Neural cell (in vitro differentiated cells): ENCODE measurements at regions not wholly inside any gene's neighbourhood (a gene's known extent, or its start where the extent isn't known, plus 50 kb on each side); places are given as distances from the start of the nearest gene placed in this dataset.

Experiments used
- H2AFZ ChIP-seq: fragments of 200-600, 300-800 bp; sonication (generic), shearing (Covaris generic); 2 replicates; pipeline ENCODE4 v1.6.0; 2014; ENCODE audit warnings: low read depth, mild to moderate bottlenecking, antibody characterized with exemption, low read length, moderate library complexity
- H3F3A ChIP-seq: fragments of 200-600 bp; shearing (Covaris generic); 2 replicates; pipeline ENCODE4 v1.6.1; 2016; ENCODE audit warnings: mild to moderate bottlenecking, moderate library complexity, mixed read lengths, antibody characterized with exemption, low read length; ENCODE audit not compliant: insufficient read depth, poor library complexity, severe bottlenecking
- H3K27ac ChIP-seq: fragments of 200-600, 300-800 bp; sonication (generic), shearing (Covaris generic); 2 replicates; pipeline ENCODE4 v1.5.1; 2014; ENCODE audit warnings: mild to moderate bottlenecking, low read length, moderate library complexity
- H3K27me3 ChIP-seq: fragments of 300-800, 200-600 bp; sonication (generic), shearing (Covaris generic); 2 replicates; pipeline ENCODE4 v1.6.0; 2014; ENCODE audit warnings: mild to moderate bottlenecking, low read depth, low read length, moderate library complexity; ENCODE audit not compliant: insufficient read depth
- H3K36me3 ChIP-seq: fragments of 300-800, 200-600 bp; sonication (generic), shearing (Covaris generic); 2 replicates; pipeline ENCODE4 v1.5.1; 2014; ENCODE audit warnings: mild to moderate bottlenecking, antibody characterized with exemption, low read length, moderate library complexity; ENCODE audit not compliant: insufficient read depth
- H3K4me2 ChIP-seq: fragments of 300-800, 200-600 bp; sonication (generic), shearing (Covaris generic); 2 replicates; pipeline ENCODE4 v1.6.0; 2014; ENCODE audit warnings: mild to moderate bottlenecking, low read length
- H3K4me3 ChIP-seq: fragments of 300-800, 200-600 bp; sonication (generic), shearing (Covaris generic); 2 replicates; pipeline ENCODE4 v1.5.1; 2014; ENCODE audit warnings: mild to moderate bottlenecking, low read length, moderate library complexity
- H3K79me2 ChIP-seq: fragments of 200-600 bp; shearing (Covaris generic); replicated peaks from 2 replicates; pipeline ENCODE4 v1.6.0; 2014; ENCODE audit warnings: mild to moderate bottlenecking, low read length, moderate library complexity; ENCODE audit not compliant: insufficient read depth
- H3K9ac ChIP-seq: fragments of 300-800, 200-600 bp; sonication (generic), shearing (Covaris generic); 2 replicates; pipeline ENCODE4 v1.6.1; 2016; ENCODE audit warnings: mild to moderate bottlenecking, low read length, mixed read lengths
- H3K9me2 ChIP-seq: fragments of 200-600 bp; shearing (Covaris generic); 2 replicates; pipeline ENCODE4 v1.6.1; 2016; ENCODE audit warnings: mild to moderate bottlenecking, low read length, mixed read lengths; ENCODE audit not compliant: insufficient read depth
- H3K9me3 ChIP-seq: fragments of 200-600, 300-800 bp; sonication (generic), shearing (Covaris generic); 2 replicates; pipeline ENCODE4 v1.6.1; 2016; ENCODE audit warnings: mild to moderate bottlenecking, mixed run types, low read length, moderate library complexity, mixed read lengths
- H4K20me1 ChIP-seq: fragments of 200-600 bp; shearing (Covaris generic); 2 replicates; pipeline ENCODE4 v1.6.1; 2016; ENCODE audit warnings: mild to moderate bottlenecking, mixed run types; ENCODE audit not compliant: insufficient read depth
- EP300 ChIP-seq: fragments of 450-650 bp; conservative IDR thresholded peaks from 2 replicates; pipeline ENCODE4 v1.6.1; 2014; ENCODE audit warnings: antibody characterized with exemption, mild to moderate bottlenecking, moderate library complexity; ENCODE audit not compliant: poor library complexity, severe bottlenecking
- EZH2 ChIP-seq: fragments of 200-600, 300-800 bp; shearing (Covaris generic), sonication (generic); IDR thresholded peaks from 2 replicates; pipeline ENCODE4 v1.6.1; 2014; ENCODE audit warnings: antibody characterized with exemption, low read length, borderline replicate concordance, mild to moderate bottlenecking; ENCODE audit not compliant: insufficient read depth, poor library complexity, severe bottlenecking
- MXI1 ChIP-seq: fragments of 450-650 bp; conservative IDR thresholded peaks from 2 replicates; pipeline ENCODE4 v1.6.1; 2014; ENCODE audit warnings: antibody characterized with exemption, mild to moderate bottlenecking; ENCODE audit not compliant: poor library complexity, severe bottlenecking
- POLR2AphosphoS5 ChIP-seq: IDR thresholded peaks from 2 replicates; pipeline ENCODE4 v1.6.1; 2012
- RAD21 ChIP-seq: fragments of 450-650 bp; conservative IDR thresholded peaks from 2 replicates; pipeline ENCODE4 v1.6.1; 2014; ENCODE audit warnings: antibody characterized with exemption, mild to moderate bottlenecking, moderate library complexity
- REST ChIP-seq: IDR thresholded peaks from 2 replicates; pipeline ENCODE4 v1.6.1; 2012; ENCODE audit warnings: borderline replicate concordance
- SMC3 ChIP-seq: fragments of 450-650 bp; conservative IDR thresholded peaks from 2 replicates; pipeline ENCODE4 v1.6.1; 2014; ENCODE audit warnings: antibody characterized with exemption, mild to moderate bottlenecking, moderate library complexity; ENCODE audit not compliant: poor library complexity
- TAF1 ChIP-seq: IDR thresholded peaks from 2 replicates; pipeline ENCODE4 v1.6.1; 2012; ENCODE audit warnings: low read depth
- TF ChIP-seq, protein P1 (sequence below): fragments of 450-650 bp; IDR thresholded peaks from 2 replicates; pipeline ENCODE4 v1.5.1; 2014; ENCODE audit warnings: antibody characterized with exemption, mild to moderate bottlenecking, moderate library complexity; ENCODE audit not compliant: poor library complexity, severe bottlenecking

- Histone ChIP-seq H3K9me3 (no peaks in the 10 kb centered on the region), H3K27me3 (no peaks in the 10 kb centered on the region), H3K27ac (no peak overlapping the region), H4K20me1 (no peaks in the 10 kb centered on the region), H3K4me2 (no peak overlapping the region), H3K36me3 (no peaks in the 10 kb centered on the region), H3K4me3 (no peak overlapping the region), H2AFZ (no peak overlapping the region), H3F3A (no peaks in the 10 kb centered on the region), H3K79me2 (no peaks in the 10 kb centered on the region), H3K9ac (no peak overlapping the region), H3K9me2 (no peaks in the 10 kb centered on the region)
- TF ChIP-seq EZH2 (no peak), EP300 (no peak), MXI1 (no peak), RAD21 (no peak), SMC3 (no peak), REST (no peak), POLR2AphosphoS5 (no peak)
- TF ChIP-seq, protein P1, sequence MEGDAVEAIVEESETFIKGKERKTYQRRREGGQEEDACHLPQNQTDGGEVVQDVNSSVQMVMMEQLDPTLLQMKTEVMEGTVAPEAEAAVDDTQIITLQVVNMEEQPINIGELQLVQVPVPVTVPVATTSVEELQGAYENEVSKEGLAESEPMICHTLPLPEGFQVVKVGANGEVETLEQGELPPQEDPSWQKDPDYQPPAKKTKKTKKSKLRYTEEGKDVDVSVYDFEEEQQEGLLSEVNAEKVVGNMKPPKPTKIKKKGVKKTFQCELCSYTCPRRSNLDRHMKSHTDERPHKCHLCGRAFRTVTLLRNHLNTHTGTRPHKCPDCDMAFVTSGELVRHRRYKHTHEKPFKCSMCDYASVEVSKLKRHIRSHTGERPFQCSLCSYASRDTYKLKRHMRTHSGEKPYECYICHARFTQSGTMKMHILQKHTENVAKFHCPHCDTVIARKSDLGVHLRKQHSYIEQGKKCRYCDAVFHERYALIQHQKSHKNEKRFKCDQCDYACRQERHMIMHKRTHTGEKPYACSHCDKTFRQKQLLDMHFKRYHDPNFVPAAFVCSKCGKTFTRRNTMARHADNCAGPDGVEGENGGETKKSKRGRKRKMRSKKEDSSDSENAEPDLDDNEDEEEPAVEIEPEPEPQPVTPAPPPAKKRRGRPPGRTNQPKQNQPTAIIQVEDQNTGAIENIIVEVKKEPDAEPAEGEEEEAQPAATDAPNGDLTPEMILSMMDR, result no peak
Observed at GRCh38 chr21:36538761-36539160, 58.8 kb upstream of the CLDN14 start.

GRCh38 chr21:36539434-36540150 lies 59.7 kb upstream of the CLDN14 start:
- Histone ChIP-seq H3K4me2 (no peak overlapping the region), H3K9me2 (no peaks in the 10 kb centered on the region), H4K20me1 (no peaks in the 10 kb centered on the region), H3K79me2 (no peaks in the 10 kb centered on the region), H3K36me3 (no peaks in the 10 kb centered on the region), H3K9ac (no peak overlapping the region), H3K27ac (no peak overlapping the region), H2AFZ (no peak overlapping the region), H3F3A (no peaks in the 10 kb centered on the region), H3K27me3 (no peaks in the 10 kb centered on the region), H3K4me3 (no peak overlapping the region), H3K9me3 (no peaks in the 10 kb centered on the region)
- TF ChIP-seq EP300 (no peak), SMC3 (no peak), TAF1 (no peak), REST (no peak), EZH2 (no peak), POLR2AphosphoS5 (no peak), MXI1 (no peak)
- TF ChIP-seq, protein P1, result no peak
